Heart left ventricle (tissue), 13 donors: ENCODE measurements at regions not wholly inside any gene's neighbourhood (a gene's known extent, or its start where the extent isn't known, plus 50 kb on each side); places are given as distances from the start of the nearest gene placed in this dataset.

Source experiments
- POLR2A ChIP-seq, 2 donors: fragments of 450-650 bp; IDR thresholded peaks; one replicate each; pipeline ENCODE4 v1.6.1; 2017; ENCODE audit warnings: antibody characterized with exemption in 2 of 2, mild to moderate bottlenecking in 2 of 2, moderate library complexity in 2 of 2
- TF ChIP-seq, protein P1 (sequence below), 12 donors: fragments of 200-600 bp; sonication (generic) in 4 of 12; IDR thresholded peaks; one replicate each; pipeline versions ENCODE4 v1.5.0 to v1.8.0; 2018 to 2022; ENCODE audit warnings: antibody characterized with exemption in 12 of 12, mild to moderate bottlenecking in 5 of 12
- donor health status: ischemic (EF 13 %, LVEDD 7.1; RV severe dilation, severe dysfunction).
- donor health status: DM: no; HTN: yes; CAD: no.
- donor health status: DM: no; HTN: no; CAD: no.
- donor health status: ischemic (EF 25% LVEDD 6.9; RV normal size, moderate dysfunction).
- donor health status: ischemic (EF 25% LVEDD 5.7; RV mildly dilated, moderate dysfunction).
- donor health status: ischemic (EF 35%, LVEDD 5.7; RV mildly dilated, moderate dysfunction).
- donor health status: nonischemic (EF 11% LVEDD 7.7; RV severe dilation, severe dysfunction).
- donor health status: DM: yes; HTN: yes; CAD: no.
- donor health status: PGD.
- donor health status: ischemic (EF 29% LVEDD 5.4; RV normal size, mild dysfunction).
- donor health status: nonischemic (EF 23%, LVEDD 6.1; RV moderate dilation, normal function).

DNA sequence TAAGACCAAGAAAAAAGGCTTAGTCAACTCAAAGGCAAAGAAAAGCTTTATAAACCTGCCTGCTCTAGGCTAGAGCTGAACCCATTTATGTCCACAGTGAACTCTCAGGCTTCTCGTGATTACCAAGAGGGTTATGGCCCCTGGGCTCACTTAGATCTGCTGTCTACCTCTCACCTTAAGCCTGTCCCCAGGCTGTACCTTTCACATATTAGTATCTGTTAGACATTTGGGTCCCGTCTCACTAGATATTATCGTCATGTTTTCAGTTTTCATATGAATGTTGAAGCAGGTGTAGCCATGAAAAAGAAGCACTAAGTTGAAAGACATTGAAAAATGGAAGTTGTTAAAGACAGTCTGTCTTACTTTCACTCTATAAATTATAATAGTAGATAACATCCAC is 75.2 kb upstream of the COX7C start:
- TF ChIP-seq, protein P1, sequence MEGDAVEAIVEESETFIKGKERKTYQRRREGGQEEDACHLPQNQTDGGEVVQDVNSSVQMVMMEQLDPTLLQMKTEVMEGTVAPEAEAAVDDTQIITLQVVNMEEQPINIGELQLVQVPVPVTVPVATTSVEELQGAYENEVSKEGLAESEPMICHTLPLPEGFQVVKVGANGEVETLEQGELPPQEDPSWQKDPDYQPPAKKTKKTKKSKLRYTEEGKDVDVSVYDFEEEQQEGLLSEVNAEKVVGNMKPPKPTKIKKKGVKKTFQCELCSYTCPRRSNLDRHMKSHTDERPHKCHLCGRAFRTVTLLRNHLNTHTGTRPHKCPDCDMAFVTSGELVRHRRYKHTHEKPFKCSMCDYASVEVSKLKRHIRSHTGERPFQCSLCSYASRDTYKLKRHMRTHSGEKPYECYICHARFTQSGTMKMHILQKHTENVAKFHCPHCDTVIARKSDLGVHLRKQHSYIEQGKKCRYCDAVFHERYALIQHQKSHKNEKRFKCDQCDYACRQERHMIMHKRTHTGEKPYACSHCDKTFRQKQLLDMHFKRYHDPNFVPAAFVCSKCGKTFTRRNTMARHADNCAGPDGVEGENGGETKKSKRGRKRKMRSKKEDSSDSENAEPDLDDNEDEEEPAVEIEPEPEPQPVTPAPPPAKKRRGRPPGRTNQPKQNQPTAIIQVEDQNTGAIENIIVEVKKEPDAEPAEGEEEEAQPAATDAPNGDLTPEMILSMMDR (IDR thresholded peaks at IDR 0.05) = no peak
- no peak for TF ChIP-seq POLR2A (IDR thresholded peaks at IDR 0.05)
